ENCODE measurements at regions not wholly inside any gene's neighbourhood (a gene's known extent, or its start where the extent isn't known, plus 50 kb on each side); places are given as distances from the start of the nearest gene placed in this dataset.

GRCh38 chr12:46649433-46649832 is 176.4 kb downstream of the SLC38A4 start:
- TF ChIP-seq CTCF (conservative IDR thresholded peaks at IDR 0.05 in 1 of 2, IDR thresholded peaks at IDR 0.05 in 1 of 2; ENCODE audit: low read depth in 1 of 2, low read length in 2 of 2) (no peak), EZH2 (IDR thresholded peaks at IDR 0.05; ENCODE audit: low read length, missing control alignments) (no peak)
